HG03460 (cell line): ENCODE measurements at regions not wholly inside any gene's neighbourhood (a gene's known extent, or its start where the extent isn't known, plus 50 kb on each side); places are given as distances from the start of the nearest gene placed in this dataset.

ENCODE experiments used
- ATAC-seq: cut with Tn5 transposase; IDR thresholded peaks from one replicate; pipeline ENCODE4 v1.9.1; 2021; ENCODE audit not compliant: unreplicated experiment

DNA sequence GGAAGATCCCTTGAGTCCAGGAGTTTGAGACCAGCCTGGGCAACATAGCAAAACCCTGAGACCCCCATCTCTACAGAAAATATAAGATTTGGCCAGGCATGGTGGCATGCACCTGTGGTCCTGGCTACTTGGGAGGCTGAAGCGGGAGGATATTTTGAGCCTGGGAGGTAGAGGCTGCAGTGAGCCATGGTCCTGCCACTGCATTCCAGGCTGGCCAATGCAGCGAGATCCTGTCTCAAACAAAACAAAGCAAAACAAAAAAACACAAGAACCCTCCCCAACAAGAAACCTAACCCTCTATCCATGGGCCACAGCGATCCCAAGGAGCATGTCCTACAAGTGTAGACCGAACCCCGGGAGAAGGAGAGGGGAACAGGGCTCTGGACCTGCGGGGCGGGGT lies 133.3 kb downstream of the MGAT5B start:
- no peak for ATAC-seq

- ATAC-seq, result no peak
These were observed 134.2 kb downstream of the MGAT5B start for GRCh38 chr17:77002103-77003045.

GRCh38 chr17:77003699-77004098 lies 135.5 kb downstream of the MGAT5B start:
- no peak for ATAC-seq

GRCh38 chr17:77006971-77007649 lies 133.7 kb upstream of the SEC14L1 start:
- ATAC-seq, result no peak

DNA sequence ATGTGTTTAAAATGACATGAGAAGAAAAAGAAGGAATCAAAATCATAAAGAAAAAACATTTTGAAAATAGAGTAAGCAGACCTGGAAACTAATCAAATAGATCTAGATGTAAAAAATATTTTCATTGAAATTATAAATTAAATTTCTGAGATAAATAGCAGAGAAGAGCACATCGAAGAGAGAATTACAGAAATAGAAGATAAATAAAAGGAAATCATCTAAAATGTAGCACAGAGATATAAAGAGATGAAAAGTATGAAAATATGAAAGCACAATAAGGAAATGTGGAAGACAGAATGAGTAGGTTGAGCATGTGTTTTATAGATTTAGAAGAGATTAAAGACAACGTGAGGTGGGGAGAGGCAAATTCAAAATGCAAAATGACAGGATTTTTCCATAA lies 130.9 kb upstream of the SEC14L1 start:
- ATAC-seq, result no peak

- no peak for ATAC-seq
These were observed 130.1 kb upstream of the SEC14L1 start for GRCh38 chr17:77010667-77011066.

DNA sequence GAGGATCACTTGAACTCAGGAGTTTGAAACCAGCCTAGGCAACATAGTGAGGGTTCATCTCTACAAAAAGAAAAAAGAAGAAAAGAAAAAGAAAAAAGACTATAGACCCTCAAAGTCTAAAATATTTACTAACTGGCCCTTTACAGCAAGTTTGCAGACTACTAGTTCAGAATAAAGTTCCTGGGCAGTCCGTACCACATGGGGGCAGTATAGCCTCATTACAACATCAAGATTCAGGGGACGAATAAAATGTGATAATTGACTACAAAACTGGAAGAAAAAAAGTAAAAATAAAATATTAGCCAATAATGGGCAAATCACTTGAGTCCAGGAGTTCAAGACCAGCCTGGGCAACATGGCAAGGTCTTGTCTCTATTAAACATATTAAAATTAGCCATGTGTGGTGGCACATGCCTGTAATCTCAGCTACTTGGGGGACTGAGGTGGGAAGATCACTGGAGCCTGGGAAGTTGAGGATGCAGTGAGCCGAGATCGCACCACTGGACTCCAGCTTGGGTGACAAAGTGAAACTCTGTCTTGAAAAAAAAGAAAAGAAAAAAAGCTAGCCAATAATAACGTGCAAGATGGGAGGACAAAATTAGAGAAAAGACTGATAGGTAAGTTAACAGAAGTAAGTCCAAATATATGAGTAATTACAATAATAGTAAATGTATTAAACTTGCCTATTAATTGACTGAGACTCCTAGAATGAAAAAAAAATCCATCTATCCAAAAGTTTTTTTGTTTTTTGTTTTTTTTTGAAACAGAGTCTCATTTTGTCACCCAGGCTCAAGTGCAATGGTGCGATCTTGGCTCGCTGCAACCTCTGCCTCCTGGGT lies 129.4 kb upstream of the SEC14L1 start:
- ATAC-seq, result no peak

DNA sequence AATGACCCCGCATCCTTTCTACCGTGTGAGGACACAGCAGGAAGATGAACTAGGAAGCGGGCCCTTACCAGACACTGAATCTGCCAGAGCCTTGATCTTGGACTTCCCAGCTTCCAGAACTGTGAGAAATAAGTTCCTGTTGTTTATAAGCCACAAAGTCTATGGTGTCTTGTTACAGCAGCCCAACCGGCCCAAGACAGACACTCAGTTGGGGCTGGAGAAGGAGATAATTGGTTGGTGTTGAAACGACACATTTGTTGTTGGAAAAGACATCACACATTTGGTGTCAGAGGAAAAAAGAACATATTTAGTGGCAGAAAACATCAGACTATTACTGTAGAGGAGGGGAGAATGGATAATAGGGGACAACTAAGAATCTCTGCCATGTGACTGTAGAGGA lies 122.3 kb upstream of the SEC14L1 start:
- ATAC-seq, result no peak

- ATAC-seq, result no peak
These were observed 120.8 kb upstream of the SEC14L1 start for GRCh38 chr17:77019893-77020379.

GRCh38 chr17:77020973-77021372 lies 119.8 kb upstream of the SEC14L1 start:
- no peak for ATAC-seq

DNA sequence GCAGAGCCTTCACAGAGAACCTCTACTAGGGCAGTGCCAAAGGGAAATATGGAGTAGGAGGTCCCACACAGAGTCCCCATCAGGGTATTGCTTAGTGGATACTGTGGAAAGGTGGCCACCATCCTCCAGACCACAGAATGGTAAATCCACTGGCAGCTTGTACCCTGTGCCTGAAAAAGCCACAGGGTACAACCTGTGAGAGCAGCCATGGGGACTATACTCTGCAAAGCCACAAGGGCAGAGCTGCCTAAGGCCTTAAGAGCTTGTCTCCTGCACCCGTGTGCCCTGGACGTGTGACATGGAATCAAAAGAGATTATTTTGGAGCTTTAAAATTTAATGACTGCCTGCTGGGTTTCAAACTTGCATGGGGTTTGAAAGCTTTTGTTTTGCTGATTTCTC lies 118.0 kb upstream of the SEC14L1 start:
- ATAC-seq, result no peak

GRCh38 chr17:77025781-77026180 lies 115.0 kb upstream of the SEC14L1 start:
- ATAC-seq, result no peak

DNA sequence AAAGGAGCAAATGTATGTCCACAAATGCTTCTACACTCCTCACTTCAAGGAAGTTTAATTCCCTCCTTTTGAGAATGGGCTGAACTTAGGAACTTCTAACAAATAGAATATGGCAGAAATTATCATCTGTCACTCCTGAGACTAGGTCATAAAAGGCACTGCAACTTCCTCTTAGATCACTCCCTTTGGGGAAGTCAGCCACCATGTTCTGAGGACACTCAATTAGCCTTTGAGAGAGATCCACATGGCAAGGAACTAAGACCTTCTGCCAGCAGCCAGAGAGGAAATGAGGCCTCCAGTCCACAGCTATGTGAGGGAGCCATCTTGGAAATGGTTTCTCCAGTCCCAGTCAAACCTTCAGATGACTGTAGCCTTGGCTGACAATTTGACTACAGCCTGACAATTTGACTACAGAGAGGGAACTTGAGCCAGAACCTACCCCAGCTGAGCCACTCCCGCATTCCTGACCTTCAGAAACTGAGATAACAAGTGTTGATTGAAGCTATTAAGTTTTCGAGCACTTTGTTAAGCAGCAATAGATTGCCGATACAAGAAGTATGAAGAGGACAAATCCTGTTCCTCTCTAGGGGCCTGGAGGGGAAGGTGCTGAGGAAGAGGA lies 113.4 kb upstream of the SEC14L1 start:
- no peak for ATAC-seq

- ATAC-seq, result no peak
These were observed 111.9 kb upstream of the SEC14L1 start for GRCh38 chr17:77028900-77029299.

- no peak for ATAC-seq
These were observed 107.8 kb upstream of the SEC14L1 start for GRCh38 chr17:77032929-77033328.

- no peak for ATAC-seq
These were observed 106.8 kb upstream of the SEC14L1 start for GRCh38 chr17:77033892-77034404.

GRCh38 chr17:77034677-77035424 lies 105.9 kb upstream of the SEC14L1 start:
- no peak for ATAC-seq

DNA sequence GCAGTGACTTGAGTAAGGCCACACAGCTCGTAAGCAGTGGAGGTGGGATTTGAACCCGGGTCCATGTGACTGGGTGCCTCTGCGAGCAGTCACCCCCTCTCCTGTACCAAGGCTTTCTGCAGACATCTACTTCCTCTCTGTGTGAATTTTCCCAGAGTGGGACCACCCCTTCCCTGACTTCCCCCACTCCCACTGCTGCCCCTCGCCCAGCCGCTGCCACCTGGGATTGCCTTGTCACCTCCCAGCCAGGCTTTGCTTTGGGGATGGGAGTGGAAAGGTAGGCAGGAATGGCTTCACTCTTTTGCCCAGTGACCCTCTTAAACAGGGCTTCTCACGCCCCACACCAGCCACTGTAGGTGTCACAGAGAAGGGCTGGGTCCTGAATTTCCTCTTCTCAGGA lies 105.2 kb upstream of the SEC14L1 start:
- no peak for ATAC-seq

GRCh38 chr17:77036136-77036840 lies 104.5 kb upstream of the SEC14L1 start:
- ATAC-seq, result no peak
